Liver (tissue), 8 donors: ENCODE measurements at regions not wholly inside any gene's neighbourhood (a gene's known extent, or its start where the extent isn't known, plus 50 kb on each side); places are given as distances from the start of the nearest gene placed in this dataset.

Experiments
- DNase-seq: peaks from one replicate; pipeline ENCODE4 v3.0.0-alpha.2; 2017; ENCODE audit warnings: low spot score
- H3K27ac ChIP-seq, 2 donors: one replicate each; pipeline ENCODE4 v1.7.0; 2013; ENCODE audit warnings: inconsistent platforms in 2 of 2, low read length in 2 of 2, control low read depth in 1 of 2, low read depth in 1 of 2, mild to moderate bottlenecking in 1 of 2
- H3K27me3 ChIP-seq, 4 donors: one replicate each; pipeline versions ENCODE4 v1.6.1 to v1.7.0; 2013; ENCODE audit warnings: low read length in 3 of 4, inconsistent platforms in 1 of 4, mild to moderate bottlenecking in 1 of 4, moderate library complexity in 1 of 4; ENCODE audit not compliant: control insufficient read depth in 4 of 4, insufficient read depth in 4 of 4
- H3K36me3 ChIP-seq, 4 donors: one replicate each; pipeline versions ENCODE4 v1.6.1 to v1.7.0; 2013; ENCODE audit warnings: low read length in 3 of 4, mild to moderate bottlenecking in 3 of 4, low read depth in 1 of 4, moderate library complexity in 1 of 4; ENCODE audit not compliant: control insufficient read depth in 4 of 4, insufficient read depth in 3 of 4
- H3K4me1 ChIP-seq, 4 donors: one replicate each; pipeline versions ENCODE4 v1.6.1 to v1.7.0; 2013; ENCODE audit warnings: low read length in 3 of 4, mild to moderate bottlenecking in 3 of 4, moderate library complexity in 1 of 4; ENCODE audit not compliant: control insufficient read depth in 4 of 4, insufficient read depth in 4 of 4
- H3K4me3 ChIP-seq, 3 donors: one replicate each; pipeline versions ENCODE4 v1.6.1 to v1.7.0; 2013; ENCODE audit warnings: low read length in 3 of 3, control low read depth in 1 of 3, low read depth in 1 of 3, mild to moderate bottlenecking in 1 of 3
- H3K9ac ChIP-seq, 2 donors: one replicate each; pipeline ENCODE4 v1.7.0; 2013; ENCODE audit warnings: low read length in 2 of 2, mild to moderate bottlenecking in 2 of 2, moderate library complexity in 2 of 2, control low read depth in 1 of 2, low read depth in 1 of 2
- H3K9me3 ChIP-seq, 4 donors: one replicate each; pipeline versions ENCODE4 v1.6.1 to v1.7.0; 2013; ENCODE audit warnings: low read length in 3 of 4; ENCODE audit not compliant: control insufficient read depth in 4 of 4
- CTCF ChIP-seq: fragments of 150-350 bp; IDR thresholded peaks from 2 replicates; pipeline ENCODE4 v1.5.1; 2017; ENCODE audit warnings: improper control_type of control experiment, low read depth, low read length; ENCODE audit not compliant: missing input control
- EGR1 ChIP-seq, 2 donors: IDR thresholded peaks; 2 replicates each; pipeline ENCODE4 v1.6.1; 2016 to 2018; ENCODE audit warnings: antibody characterized with exemption in 2 of 2, low read depth in 2 of 2
- FOXA1 ChIP-seq: IDR thresholded peaks from 2 replicates; pipeline ENCODE4 v1.6.1; 2016; ENCODE audit warnings: antibody characterized with exemption
- FOXA2 ChIP-seq: IDR thresholded peaks from 2 replicates; pipeline ENCODE4 v1.6.1; 2016; ENCODE audit warnings: antibody characterized with exemption
- GABPA ChIP-seq, 2 donors: IDR thresholded peaks in 1 of 2; conservative IDR thresholded peaks in 1 of 2; 2 replicates each; pipeline ENCODE4 v1.6.1; 2016; ENCODE audit warnings: antibody characterized with exemption in 2 of 2, mild to moderate bottlenecking in 1 of 2, moderate library complexity in 1 of 2
- RAD21 ChIP-seq, 2 donors: IDR thresholded peaks; 2 replicates each; pipeline ENCODE4 v1.6.1; 2016; ENCODE audit warnings: antibody characterized with exemption in 2 of 2, mild to moderate bottlenecking in 2 of 2
- SP1 ChIP-seq: IDR thresholded peaks from 2 replicates; pipeline ENCODE4 v1.6.1; 2018; ENCODE audit warnings: antibody characterized with exemption, mild to moderate bottlenecking
- TAF1 ChIP-seq: conservative IDR thresholded peaks from 2 replicates; pipeline ENCODE4 v1.6.1; 2016; ENCODE audit warnings: antibody characterized with exemption, mild to moderate bottlenecking
- YY1 ChIP-seq: IDR thresholded peaks from 2 replicates; pipeline ENCODE4 v1.6.1; 2016; ENCODE audit warnings: antibody characterized with exemption, mild to moderate bottlenecking
- WGBS: extraction: QIAGEN DNeasy Blood & Tissue Kit; methylation state at CpG from one replicate; pipeline ENCODE4 v1.1.7; 2013; 5-methylcytosine and 5-hydroxymethylcytosine counted together
- donor health status: healthy.
- donor health status: healthy.
- donor health status: healthy.
- donor health status: healthy.
- donor health status: healthy.

GRCh38 chr2:146939991-146940685 lies 904.7 kb upstream of the ACVR2A start:
- Histone ChIP-seq H3K9me3 (no peaks in the 10 kb centered on the region), H3K27ac (no peak overlapping the region), H3K9ac (no peak overlapping the region), H3K36me3 (no peaks in the 10 kb centered on the region), H3K27me3 (no peaks in the 10 kb centered on the region), H3K4me1 (no peaks in the 10 kb centered on the region), H3K4me3 (no peak overlapping the region)
- no peak for DNase-seq
- TF ChIP-seq SP1, result peak; percentile 28
- TF ChIP-seq GABPA (IDR thresholded peaks at IDR 0.05 in 1 of 2, conservative IDR thresholded peaks at IDR 0.05 in 1 of 2), result no peak
- no peak for TF ChIP-seq TAF1
- WGBS, result 57% methylated on average over 5 of the region's 5 CpGs

- Histone ChIP-seq H3K27ac (no peak overlapping the region), H3K36me3 (no peaks in the 10 kb centered on the region), H3K9me3 (no peaks in the 10 kb centered on the region), H3K27me3 (no peaks in the 10 kb centered on the region), H3K4me1 (no peaks in the 10 kb centered on the region), H3K4me3 (no peak overlapping the region), H3K9ac (no peak overlapping the region)
- 54% methylated on average over 1 of the region's 1 CpG for WGBS
- no peak for TF ChIP-seq YY1
- TF ChIP-seq FOXA2, result no peak
- no peak for TF ChIP-seq CTCF
- TF ChIP-seq TAF1, result no peak
- TF ChIP-seq EGR1 (IDR thresholded peaks at IDR 0.05; ENCODE audit: low read depth in 2 of 2), result no peak
- DNase-seq, result no peak
Measured at GRCh38 chr2:146934921-146935320, 909.9 kb upstream of the ACVR2A start.

GRCh38 chr2:146931109-146931508 lies 913.7 kb upstream of the ACVR2A start:
- DNase-seq, result no peak
- WGBS, result 64% methylated on average over 5 of the region's 5 CpGs
- H3K4me3 ChIP-seq, result no peak overlapping the region

GRCh38 chr2:146927080-146927711 lies 917.6 kb upstream of the ACVR2A start:
- Histone ChIP-seq H3K4me1 (no peaks in the 10 kb centered on the region), H3K36me3 (no peaks in the 10 kb centered on the region), H3K9ac (no peak overlapping the region), H3K27me3 (no peaks in the 10 kb centered on the region), H3K27ac (no peak overlapping the region), H3K9me3 (no peaks in the 10 kb centered on the region), H3K4me3 (no peak overlapping the region)
- DNase-seq, result peak; percentile 35
- 28% methylated on average over 3 of the region's 3 CpGs for WGBS
- TF ChIP-seq CTCF, result peak; percentile 32
- TF ChIP-seq SP1, result no peak
- peak; percentile 59 to 71 for TF ChIP-seq RAD21 (IDR thresholded peaks at IDR 0.05)

More at GRCh38 chr2:146931109-146931508, 913.7 kb upstream of the ACVR2A start:
- Histone ChIP-seq H3K9me3 (no peaks in the 10 kb centered on the region), H3K27ac (no peak overlapping the region), H3K27me3 (no peaks in the 10 kb centered on the region), H3K36me3 (no peaks in the 10 kb centered on the region), H3K9ac (no peak overlapping the region), H3K4me1 (no peaks in the 10 kb centered on the region)
- TF ChIP-seq FOXA1 (no peak), GABPA (IDR thresholded peaks at IDR 0.05 in 1 of 2, conservative IDR thresholded peaks at IDR 0.05 in 1 of 2) (no peak)
